ENCODE measurements at regions not wholly inside any gene's neighbourhood (a gene's known extent, or its start where the extent isn't known, plus 50 kb on each side); places are given as distances from the start of the nearest gene placed in this dataset.

DNA sequence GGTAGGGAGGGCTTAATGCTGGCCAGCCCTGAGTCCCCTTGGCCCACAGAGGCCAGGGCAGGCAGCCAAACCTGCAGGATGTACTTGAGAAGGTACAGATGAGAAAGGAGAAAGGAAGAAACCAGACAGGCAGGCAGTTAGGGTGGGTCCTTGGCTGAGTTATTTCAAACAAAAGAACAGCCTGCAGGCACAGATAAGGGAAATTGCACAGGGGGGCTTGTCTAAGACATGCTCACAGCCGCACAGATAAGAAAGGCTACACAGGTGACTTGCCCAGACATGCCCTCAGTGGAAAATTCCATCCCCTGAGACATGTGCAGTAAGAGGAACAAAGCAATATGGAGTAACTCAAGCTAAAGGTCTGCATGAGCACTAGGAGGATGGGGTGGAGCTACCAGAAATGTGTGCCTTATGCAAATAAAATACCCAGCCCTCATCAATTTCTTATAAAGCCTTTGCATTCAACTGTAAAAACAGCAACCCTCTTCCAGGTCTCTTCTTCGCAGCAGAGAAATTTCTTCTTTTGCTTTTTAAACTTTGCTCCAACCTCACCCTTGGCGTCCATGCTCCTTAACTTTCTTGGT lies 158.2 kb upstream of the RGS6 start:
- ATAC-seq (no peak), DNase-seq (no peak)
- 53% methylated on average over 3 of the region's 3 CpGs for WGBS (ENCODE audit: insufficient coverage, low coverage, low lambda C conversion rate, missing lambda C conversion rate)
- no peak for TF ChIP-seq POLR2A (IDR thresholded peaks at IDR 0.05)
- TF ChIP-seq, protein P1, sequence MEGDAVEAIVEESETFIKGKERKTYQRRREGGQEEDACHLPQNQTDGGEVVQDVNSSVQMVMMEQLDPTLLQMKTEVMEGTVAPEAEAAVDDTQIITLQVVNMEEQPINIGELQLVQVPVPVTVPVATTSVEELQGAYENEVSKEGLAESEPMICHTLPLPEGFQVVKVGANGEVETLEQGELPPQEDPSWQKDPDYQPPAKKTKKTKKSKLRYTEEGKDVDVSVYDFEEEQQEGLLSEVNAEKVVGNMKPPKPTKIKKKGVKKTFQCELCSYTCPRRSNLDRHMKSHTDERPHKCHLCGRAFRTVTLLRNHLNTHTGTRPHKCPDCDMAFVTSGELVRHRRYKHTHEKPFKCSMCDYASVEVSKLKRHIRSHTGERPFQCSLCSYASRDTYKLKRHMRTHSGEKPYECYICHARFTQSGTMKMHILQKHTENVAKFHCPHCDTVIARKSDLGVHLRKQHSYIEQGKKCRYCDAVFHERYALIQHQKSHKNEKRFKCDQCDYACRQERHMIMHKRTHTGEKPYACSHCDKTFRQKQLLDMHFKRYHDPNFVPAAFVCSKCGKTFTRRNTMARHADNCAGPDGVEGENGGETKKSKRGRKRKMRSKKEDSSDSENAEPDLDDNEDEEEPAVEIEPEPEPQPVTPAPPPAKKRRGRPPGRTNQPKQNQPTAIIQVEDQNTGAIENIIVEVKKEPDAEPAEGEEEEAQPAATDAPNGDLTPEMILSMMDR (IDR thresholded peaks at IDR 0.05), result no peak
- Histone ChIP-seq H3K9me3 (no peaks in the 10 kb centered on the region), H3K4me1 (no peaks in the 10 kb centered on the region), H3K27me3 (no peaks in the 10 kb centered on the region), H3K27ac (no peak overlapping the region), H3K4me3 (no peak overlapping the region), H3K36me3 (no peaks in the 10 kb centered on the region)
- intact Hi-C loops (cut with DNase I), result no loop called here

DNA sequence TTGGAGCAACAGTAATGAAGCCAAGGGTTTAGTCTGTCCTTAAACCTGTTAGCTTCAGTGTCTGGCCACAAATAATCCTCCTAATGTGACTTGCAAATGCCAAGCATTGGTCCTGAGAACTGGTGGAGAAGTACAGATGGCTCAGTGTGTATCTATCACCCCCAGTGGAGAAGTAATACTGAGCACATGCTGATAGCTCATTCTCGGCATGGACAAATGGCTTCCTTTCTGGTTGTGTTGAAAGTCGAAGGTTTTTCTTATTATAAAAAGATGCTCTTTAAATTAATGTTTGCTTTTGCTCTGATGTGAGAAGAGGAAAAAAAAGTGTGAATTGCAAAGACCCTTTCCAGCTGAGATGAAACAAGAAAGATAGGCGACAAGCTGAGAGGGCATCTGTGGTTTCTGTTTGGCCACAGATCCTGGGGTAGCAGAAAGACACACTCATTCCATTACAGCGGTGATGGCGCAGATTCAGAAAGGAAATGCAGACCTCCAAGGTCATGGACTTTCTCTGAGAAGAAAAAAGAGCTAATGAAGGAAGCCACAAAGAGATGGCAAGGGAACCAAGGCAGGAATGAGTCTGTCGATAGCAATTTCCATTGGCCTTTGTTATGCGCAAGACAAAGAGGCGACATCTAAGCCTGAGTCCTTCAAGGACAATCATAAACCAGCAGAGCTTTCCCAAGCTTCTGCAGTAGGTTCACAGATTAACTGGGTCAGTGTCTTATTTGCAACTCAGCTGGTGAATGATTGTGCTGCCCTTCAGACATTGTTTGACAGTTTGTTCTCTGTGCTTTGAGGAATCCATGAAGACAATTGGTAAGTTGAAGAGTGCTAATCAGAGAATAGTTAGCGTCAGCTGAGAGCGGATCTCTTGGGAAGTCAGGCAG lies 155.5 kb upstream of the RGS6 start:
- H3K27me3 ChIP-seq, result no peaks in the 10 kb centered on the region
- no peaks in the 10 kb centered on the region for H3K36me3 ChIP-seq
- 31% methylated on average over 10 of the region's 10 CpGs for WGBS (ENCODE audit: insufficient coverage, low coverage, low lambda C conversion rate, missing lambda C conversion rate)
- no peak overlapping the region for H3K4me3 ChIP-seq
- no peaks in the 10 kb centered on the region for H3K9me3 ChIP-seq
- TF ChIP-seq, protein P1 (IDR thresholded peaks at IDR 0.05), result no peak
- TF ChIP-seq POLR2A (IDR thresholded peaks at IDR 0.05), result no peak
- no peak for DNase-seq
- no peaks in the 10 kb centered on the region for H3K4me1 ChIP-seq
- no peak overlapping the region for H3K27ac ChIP-seq
- no peak for ATAC-seq
- intact Hi-C loops (cut with DNase I), result no loop called here

DNA sequence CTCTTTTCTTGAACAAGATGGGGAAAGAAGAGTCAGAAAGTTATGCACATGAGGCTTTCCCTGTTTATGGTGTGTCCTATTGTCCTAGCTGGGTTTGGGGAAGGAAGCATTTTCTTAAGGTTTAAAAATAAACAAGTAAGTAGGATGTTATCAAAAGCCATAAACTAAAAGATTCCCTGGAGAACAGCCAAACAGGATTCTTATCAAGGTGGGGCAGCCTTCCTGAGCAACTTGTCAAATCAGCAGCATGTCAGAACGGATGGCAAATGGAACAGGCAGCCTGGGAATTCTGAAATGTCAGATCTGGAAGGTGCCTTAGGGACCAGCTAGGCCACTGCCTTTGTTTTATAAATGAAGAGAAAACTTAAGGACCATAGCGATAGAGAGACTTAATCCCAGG lies 152.2 kb upstream of the RGS6 start:
- DNase-seq (no peak), ATAC-seq (peak; percentile 23 to 62 (median 48))
- no peak for TF ChIP-seq POLR2A (IDR thresholded peaks at IDR 0.05)
- TF ChIP-seq, protein P1 (IDR thresholded peaks at IDR 0.05), result no peak
- H3K27ac ChIP-seq, result no peak overlapping the region
- 58% methylated on average over 2 of the region's 2 CpGs for WGBS (ENCODE audit: insufficient coverage, low coverage, low lambda C conversion rate, missing lambda C conversion rate)
- no peak overlapping the region for H3K4me3 ChIP-seq
- H3K4me1 ChIP-seq, result no peaks in the 10 kb centered on the region
- H3K9me3 ChIP-seq, result no peaks in the 10 kb centered on the region
- no peaks in the 10 kb centered on the region for H3K36me3 ChIP-seq
- no peaks in the 10 kb centered on the region for H3K27me3 ChIP-seq
- intact Hi-C loops (cut with DNase I), result no loop called here

DNA sequence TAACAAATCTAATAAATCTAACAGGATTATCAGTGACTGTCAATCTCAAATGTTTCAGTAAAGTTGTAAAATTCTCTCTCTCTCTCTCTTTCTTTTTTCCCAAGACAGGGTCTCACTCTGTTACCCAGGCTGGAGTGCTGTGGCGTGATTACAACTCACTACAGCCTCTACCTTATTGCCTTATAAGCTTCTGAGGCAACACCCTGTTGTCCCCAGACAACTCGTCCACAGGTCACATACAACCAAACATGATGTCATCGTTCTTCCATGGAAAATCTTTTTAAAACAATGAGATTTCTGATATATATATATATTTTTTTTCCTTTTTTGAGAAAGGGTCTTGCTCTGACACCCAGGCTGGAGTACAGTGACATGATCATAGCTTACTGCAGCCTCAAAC lies 151.4 kb upstream of the RGS6 start:
- ATAC-seq, result no peak
- intact Hi-C loops (cut with DNase I), result no loop called here
- no peaks in the 10 kb centered on the region for H3K9me3 ChIP-seq
- H3K4me1 ChIP-seq, result no peaks in the 10 kb centered on the region
- DNase-seq, result no peak
- no peak for TF ChIP-seq POLR2A (IDR thresholded peaks at IDR 0.05)
- TF ChIP-seq, protein P1 (IDR thresholded peaks at IDR 0.05), result no peak
- no peaks in the 10 kb centered on the region for H3K27me3 ChIP-seq
- 38% methylated on average over 3 of the region's 3 CpGs for WGBS (ENCODE audit: insufficient coverage, low coverage, low lambda C conversion rate, missing lambda C conversion rate)
- H3K4me3 ChIP-seq, result no peak overlapping the region
- H3K36me3 ChIP-seq, result no peaks in the 10 kb centered on the region
- H3K27ac ChIP-seq, result no peak overlapping the region

Data from right lobe of liver (tissue), 6 donors.